ENCODE measurements at regions not wholly inside any gene's neighbourhood (a gene's known extent, or its start where the extent isn't known, plus 50 kb on each side); places are given as distances from the start of the nearest gene placed in this dataset.

DNA sequence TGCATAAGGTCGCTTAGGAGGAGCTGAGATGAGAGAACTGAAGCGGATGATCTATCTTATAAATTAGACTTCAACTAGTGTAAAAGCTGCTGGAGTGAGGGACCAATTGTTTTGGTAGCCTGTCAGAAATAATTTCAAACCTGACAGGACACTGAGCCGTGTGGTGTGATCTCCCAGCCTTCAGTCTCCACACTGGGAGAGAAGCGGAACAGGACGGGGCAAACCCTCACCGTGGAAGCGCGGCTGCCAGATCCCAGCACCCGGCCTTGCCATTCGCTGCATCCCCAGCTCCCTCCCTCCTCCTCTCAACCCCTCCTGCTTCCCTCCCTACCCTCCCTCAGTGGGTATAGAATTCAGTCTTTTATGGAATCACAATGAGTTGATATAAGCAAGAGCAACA lies 900.1 kb upstream of the SLC35B3 start:
- H3K27ac ChIP-seq: no peak overlapping the region
- H3K27me3 ChIP-seq: no peaks in the 10 kb centered on the region
- H3K36me3 ChIP-seq: no peaks in the 10 kb centered on the region
- no peaks in the 10 kb centered on the region for H3K4me1 ChIP-seq (ENCODE audit: low read depth)
- no peaks in the 10 kb centered on the region for H3K9me3 ChIP-seq (ENCODE audit: low read depth)
- TF ChIP-seq, protein P1, sequence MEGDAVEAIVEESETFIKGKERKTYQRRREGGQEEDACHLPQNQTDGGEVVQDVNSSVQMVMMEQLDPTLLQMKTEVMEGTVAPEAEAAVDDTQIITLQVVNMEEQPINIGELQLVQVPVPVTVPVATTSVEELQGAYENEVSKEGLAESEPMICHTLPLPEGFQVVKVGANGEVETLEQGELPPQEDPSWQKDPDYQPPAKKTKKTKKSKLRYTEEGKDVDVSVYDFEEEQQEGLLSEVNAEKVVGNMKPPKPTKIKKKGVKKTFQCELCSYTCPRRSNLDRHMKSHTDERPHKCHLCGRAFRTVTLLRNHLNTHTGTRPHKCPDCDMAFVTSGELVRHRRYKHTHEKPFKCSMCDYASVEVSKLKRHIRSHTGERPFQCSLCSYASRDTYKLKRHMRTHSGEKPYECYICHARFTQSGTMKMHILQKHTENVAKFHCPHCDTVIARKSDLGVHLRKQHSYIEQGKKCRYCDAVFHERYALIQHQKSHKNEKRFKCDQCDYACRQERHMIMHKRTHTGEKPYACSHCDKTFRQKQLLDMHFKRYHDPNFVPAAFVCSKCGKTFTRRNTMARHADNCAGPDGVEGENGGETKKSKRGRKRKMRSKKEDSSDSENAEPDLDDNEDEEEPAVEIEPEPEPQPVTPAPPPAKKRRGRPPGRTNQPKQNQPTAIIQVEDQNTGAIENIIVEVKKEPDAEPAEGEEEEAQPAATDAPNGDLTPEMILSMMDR (IDR thresholded peaks at IDR 0.05; ENCODE audit: low read depth, low read length): no peak
- DNase-seq (ENCODE audit: low read depth in 1 of 2, low spot score in 1 of 2): no peak
- no peak overlapping the region for H3K4me3 ChIP-seq

DNA sequence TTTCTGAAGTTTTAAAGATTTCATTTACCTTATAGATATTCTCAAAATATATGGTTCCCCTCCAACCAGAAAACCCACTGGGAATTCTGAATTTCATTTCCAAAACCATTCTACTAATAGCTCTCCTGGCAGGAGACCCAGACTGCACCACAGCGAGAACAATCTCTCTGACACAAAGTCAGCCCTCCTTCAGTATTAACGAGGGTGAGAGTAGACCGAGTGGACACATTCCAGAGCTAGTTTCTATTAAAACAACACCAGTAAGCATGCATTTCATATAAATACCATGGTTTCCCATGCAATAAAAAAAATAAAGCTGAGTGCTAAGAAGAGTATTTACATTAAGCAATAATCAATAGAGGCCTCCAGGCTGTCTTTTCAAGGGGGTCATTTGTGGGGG lies 899.6 kb upstream of the SLC35B3 start:
- no peak overlapping the region for H3K4me3 ChIP-seq
- H3K9me3 ChIP-seq (ENCODE audit: low read depth): no peaks in the 10 kb centered on the region
- H3K27ac ChIP-seq: no peak overlapping the region
- no peak for DNase-seq (ENCODE audit: low read depth in 1 of 2, low spot score in 1 of 2)
- TF ChIP-seq, protein P1 (IDR thresholded peaks at IDR 0.05; ENCODE audit: low read depth, low read length): no peak
- H3K4me1 ChIP-seq (ENCODE audit: low read depth): no peaks in the 10 kb centered on the region
- H3K27me3 ChIP-seq: no peaks in the 10 kb centered on the region
- H3K36me3 ChIP-seq: no peaks in the 10 kb centered on the region

DNA sequence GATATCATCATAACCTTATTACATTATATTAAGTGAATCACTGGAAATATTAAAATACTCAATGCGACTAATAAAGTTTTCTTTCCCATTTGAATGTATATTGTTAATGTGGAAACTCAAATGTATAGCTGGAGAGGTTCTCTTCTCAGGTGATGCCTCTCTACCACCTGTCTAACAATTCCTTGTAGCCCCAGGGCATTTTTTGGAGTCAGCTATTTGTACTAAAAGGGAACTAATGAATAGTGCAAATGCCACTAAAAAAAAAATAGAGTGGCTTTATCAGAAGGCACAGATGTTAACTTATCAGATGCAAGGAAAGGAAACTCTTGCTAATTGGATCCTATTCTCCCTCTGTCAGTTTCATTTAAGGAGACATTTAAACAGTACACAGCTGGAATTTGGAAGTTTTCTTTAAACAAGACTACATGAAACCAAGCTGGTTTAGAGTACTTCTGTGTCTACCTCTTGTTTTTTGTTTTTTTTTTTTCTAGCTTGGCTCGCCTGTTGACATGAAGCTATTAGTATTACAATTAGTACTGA lies 897.0 kb upstream of the SLC35B3 start:
- H3K27me3 ChIP-seq: no peaks in the 10 kb centered on the region
- no peak overlapping the region for H3K4me3 ChIP-seq
- no peaks in the 10 kb centered on the region for H3K4me1 ChIP-seq (ENCODE audit: low read depth)
- no peaks in the 10 kb centered on the region for H3K36me3 ChIP-seq
- no peak for DNase-seq (ENCODE audit: low read depth in 1 of 2, low spot score in 1 of 2)
- TF ChIP-seq, protein P1 (IDR thresholded peaks at IDR 0.05; ENCODE audit: low read depth, low read length): no peak
- no peak overlapping the region for H3K27ac ChIP-seq
- H3K9me3 ChIP-seq (ENCODE audit: low read depth): no peaks in the 10 kb centered on the region

DNA sequence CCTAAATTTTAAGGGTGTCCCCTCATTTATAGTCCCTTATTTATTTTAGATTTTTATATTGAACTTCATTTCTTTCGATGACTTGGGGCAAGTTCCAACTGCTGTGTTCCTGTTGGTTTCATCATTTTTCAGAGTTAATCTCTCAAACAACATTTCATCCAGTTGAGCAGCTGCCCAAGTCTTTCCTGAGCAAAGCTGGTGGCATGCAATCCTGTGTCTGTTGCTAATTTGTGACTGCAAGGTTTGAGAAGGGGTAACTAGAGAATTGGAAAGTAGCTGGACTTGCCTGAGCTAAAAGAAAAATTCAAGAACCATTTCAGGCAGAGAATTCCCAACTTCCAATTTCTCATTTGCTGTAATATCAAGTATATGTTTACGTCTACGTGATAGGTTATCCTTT lies 881.5 kb upstream of the SLC35B3 start:
- TF ChIP-seq, protein P1 (IDR thresholded peaks at IDR 0.05; ENCODE audit: low read depth, low read length): no peak
- H3K9me3 ChIP-seq (ENCODE audit: low read depth): no peaks in the 10 kb centered on the region
- H3K27ac ChIP-seq: no peak overlapping the region
- no peaks in the 10 kb centered on the region for H3K4me1 ChIP-seq (ENCODE audit: low read depth)
- no peaks in the 10 kb centered on the region for H3K27me3 ChIP-seq
- no peak for DNase-seq (ENCODE audit: low read depth in 1 of 2, low spot score in 1 of 2)
- H3K36me3 ChIP-seq: no peaks in the 10 kb centered on the region
- no peak overlapping the region for H3K4me3 ChIP-seq

DNA sequence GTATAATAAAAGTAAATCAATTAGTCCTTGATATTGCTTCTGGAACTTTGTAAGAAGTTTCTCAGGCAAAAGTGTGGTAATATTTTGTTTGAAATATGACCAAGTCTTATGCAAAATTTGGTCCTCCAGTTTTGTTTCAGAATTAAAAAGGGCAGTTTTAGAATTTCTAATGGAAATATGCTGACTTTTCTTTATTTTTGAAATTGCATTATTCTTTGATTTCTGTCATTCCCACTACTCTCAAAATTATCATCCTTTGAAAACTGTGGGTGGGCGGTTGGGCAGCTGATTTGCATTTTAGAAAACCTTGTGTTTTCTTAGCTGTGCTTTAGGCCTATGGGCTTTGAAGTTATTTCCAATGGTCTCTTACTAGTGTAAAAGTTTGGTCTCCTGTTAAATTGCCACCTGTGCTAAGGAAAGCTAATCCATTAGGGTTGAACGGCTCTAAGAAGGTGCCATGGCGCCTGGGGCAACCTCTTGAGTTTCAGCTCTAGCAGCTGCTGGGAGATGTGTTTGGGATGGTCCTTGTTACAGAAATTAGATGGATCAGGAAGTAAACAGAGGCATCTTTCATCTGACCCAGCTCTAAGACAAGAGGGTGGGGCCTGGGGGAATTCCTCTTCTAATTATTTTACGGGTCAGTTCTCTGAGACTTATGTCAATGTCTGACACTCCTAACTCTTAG lies 880.8 kb upstream of the SLC35B3 start:
- DNase-seq (ENCODE audit: low read depth in 1 of 2, low spot score in 1 of 2): no peak
- Histone ChIP-seq H3K36me3 (no peaks in the 10 kb centered on the region), H3K9me3 (ENCODE audit: low read depth) (no peaks in the 10 kb centered on the region), H3K4me3 (no peak overlapping the region), H3K27ac (no peak overlapping the region), H3K4me1 (ENCODE audit: low read depth) (no peaks in the 10 kb centered on the region), H3K27me3 (no peaks in the 10 kb centered on the region)
- TF ChIP-seq, protein P1 (IDR thresholded peaks at IDR 0.05; ENCODE audit: low read depth, low read length): no peak
